Endothelial cell of umbilical vein (primary cell): ENCODE measurements at regions not wholly inside any gene's neighbourhood (a gene's known extent, or its start where the extent isn't known, plus 50 kb on each side); places are given as distances from the start of the nearest gene placed in this dataset.

Source experiments
- CTCF ChIP-seq, 2 donors: IDR thresholded peaks; 1 replicate in 1 of 2; 2 replicates in 1 of 2; pipeline ENCODE4 v1.5.1; 2011; ENCODE audit warnings: low read length in 2 of 2, mild to moderate bottlenecking in 2 of 2, moderate library complexity in 2 of 2, control low read depth in 1 of 2, inconsistent platforms in 1 of 2, low read depth in 1 of 2; ENCODE audit not compliant: insufficient read depth in 1 of 2; ENCODE audit errors: extremely low read depth in 1 of 2
- POLR2A ChIP-seq: IDR thresholded peaks from 2 replicates; pipeline ENCODE4 v1.6.1; 2012; ENCODE audit warnings: low read depth, mild to moderate bottlenecking, control low read depth, low read length

DNA sequence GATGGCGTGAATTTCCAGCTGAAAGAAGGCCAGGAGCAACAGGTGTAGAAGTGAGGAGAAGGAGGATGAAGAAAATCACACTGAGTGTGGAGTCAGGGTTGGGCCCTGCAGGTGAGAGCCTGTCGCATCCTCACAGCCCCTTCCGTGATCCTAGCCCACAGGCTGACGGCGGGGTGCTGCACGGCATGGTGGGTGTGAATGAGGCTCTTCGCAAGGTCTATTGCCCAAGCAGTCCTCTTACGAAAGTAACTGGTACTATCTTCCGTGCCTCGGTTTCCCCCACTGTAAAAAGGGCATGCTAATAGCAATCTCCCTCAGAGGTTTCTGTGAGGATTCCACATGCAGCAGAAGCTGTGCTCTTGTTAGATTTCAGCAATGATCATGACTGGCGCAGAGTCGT, 129.9 kb upstream of the TNS3 start:
- TF ChIP-seq POLR2A (no peak), CTCF (IDR thresholded peaks at IDR 0.05; ENCODE audit: extremely low read depth in 1 of 2, insufficient read depth in 1 of 2, low read depth in 1 of 2, low read length in 2 of 2) (no peak)
